ENCODE measurements at regions not wholly inside any gene's neighbourhood (a gene's known extent, or its start where the extent isn't known, plus 50 kb on each side); places are given as distances from the start of the nearest gene placed in this dataset.
A peak's percentile ranks its signal among the peaks of the same experiment; 100 is the strongest.

GRCh38 chr6:67736161-67736560 lies 898.9 kb upstream of the ADGRB3 start:
- TF ChIP-seq, protein P1, sequence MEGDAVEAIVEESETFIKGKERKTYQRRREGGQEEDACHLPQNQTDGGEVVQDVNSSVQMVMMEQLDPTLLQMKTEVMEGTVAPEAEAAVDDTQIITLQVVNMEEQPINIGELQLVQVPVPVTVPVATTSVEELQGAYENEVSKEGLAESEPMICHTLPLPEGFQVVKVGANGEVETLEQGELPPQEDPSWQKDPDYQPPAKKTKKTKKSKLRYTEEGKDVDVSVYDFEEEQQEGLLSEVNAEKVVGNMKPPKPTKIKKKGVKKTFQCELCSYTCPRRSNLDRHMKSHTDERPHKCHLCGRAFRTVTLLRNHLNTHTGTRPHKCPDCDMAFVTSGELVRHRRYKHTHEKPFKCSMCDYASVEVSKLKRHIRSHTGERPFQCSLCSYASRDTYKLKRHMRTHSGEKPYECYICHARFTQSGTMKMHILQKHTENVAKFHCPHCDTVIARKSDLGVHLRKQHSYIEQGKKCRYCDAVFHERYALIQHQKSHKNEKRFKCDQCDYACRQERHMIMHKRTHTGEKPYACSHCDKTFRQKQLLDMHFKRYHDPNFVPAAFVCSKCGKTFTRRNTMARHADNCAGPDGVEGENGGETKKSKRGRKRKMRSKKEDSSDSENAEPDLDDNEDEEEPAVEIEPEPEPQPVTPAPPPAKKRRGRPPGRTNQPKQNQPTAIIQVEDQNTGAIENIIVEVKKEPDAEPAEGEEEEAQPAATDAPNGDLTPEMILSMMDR (IDR thresholded peaks at IDR 0.05): no peak
- H3K9me3 Mint-ChIP-seq (ENCODE audit: low read depth): peaks cover 30% of the 10 kb centered on the region
- H3K27ac Mint-ChIP-seq (ENCODE audit: unreplicated experiment): no peak overlapping the region
- H3K27me3 Mint-ChIP-seq (ENCODE audit: low read depth): no peaks in the 10 kb centered on the region
- no peak for DNase-seq (ENCODE audit: low spot score)
- peaks cover 18% of the 10 kb centered on the region for H3K36me3 Mint-ChIP-seq (ENCODE audit: low read depth)
- no peak overlapping the region for H3K4me3 Mint-ChIP-seq (ENCODE audit: unreplicated experiment)
- H3K4me1 Mint-ChIP-seq (ENCODE audit: low read depth): peaks cover 15% of the 10 kb centered on the region

DNA sequence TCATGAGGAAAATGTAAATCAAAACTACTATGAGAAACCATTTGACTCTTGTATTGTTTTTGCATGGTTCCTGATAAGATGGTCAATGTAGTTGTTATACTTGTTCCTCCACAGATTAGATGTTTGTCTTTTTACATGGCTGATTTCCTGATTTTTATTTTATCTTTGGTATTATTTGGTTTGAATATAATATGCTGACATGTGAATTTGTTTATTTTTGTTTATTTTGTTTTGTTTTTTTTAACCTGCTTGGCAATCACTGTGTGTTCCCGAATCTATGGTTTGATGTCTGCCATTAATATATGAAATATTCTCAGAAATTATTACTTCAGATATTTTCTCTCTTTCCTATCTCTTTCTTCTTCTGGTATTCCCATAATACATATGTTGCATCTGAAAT lies 899.5 kb upstream of the ADGRB3 start:
- Mint-ChIP-seq H3K9me3 (ENCODE audit: low read depth) (peaks cover 31% of the 10 kb centered on the region), H3K4me3 (ENCODE audit: unreplicated experiment) (no peak overlapping the region), H3K27me3 (ENCODE audit: low read depth) (no peaks in the 10 kb centered on the region), H3K27ac (ENCODE audit: unreplicated experiment) (no peak overlapping the region), H3K4me1 (ENCODE audit: low read depth) (peaks cover 15% of the 10 kb centered on the region), H3K36me3 (ENCODE audit: low read depth) (peaks cover 19% of the 10 kb centered on the region)
- no peak for DNase-seq (ENCODE audit: low spot score)
- TF ChIP-seq, protein P1 (IDR thresholded peaks at IDR 0.05): no peak

- Mint-ChIP-seq H3K9me3 (ENCODE audit: low read depth) (peaks cover 24% of the 10 kb centered on the region), H3K27ac (ENCODE audit: unreplicated experiment) (no peak overlapping the region), H3K4me1 (ENCODE audit: low read depth) (peaks cover 5% of the 10 kb centered on the region), H3K27me3 (ENCODE audit: low read depth) (no peaks in the 10 kb centered on the region), H3K4me3 (ENCODE audit: unreplicated experiment) (no peak overlapping the region), H3K36me3 (ENCODE audit: low read depth) (peaks cover 4% of the 10 kb centered on the region)
- TF ChIP-seq, protein P1 (IDR thresholded peaks at IDR 0.05): no peak
- peak; percentile 86 for DNase-seq (ENCODE audit: low spot score)
Measured at GRCh38 chr6:67722861-67723261, 912.2 kb upstream of the ADGRB3 start.

DNA sequence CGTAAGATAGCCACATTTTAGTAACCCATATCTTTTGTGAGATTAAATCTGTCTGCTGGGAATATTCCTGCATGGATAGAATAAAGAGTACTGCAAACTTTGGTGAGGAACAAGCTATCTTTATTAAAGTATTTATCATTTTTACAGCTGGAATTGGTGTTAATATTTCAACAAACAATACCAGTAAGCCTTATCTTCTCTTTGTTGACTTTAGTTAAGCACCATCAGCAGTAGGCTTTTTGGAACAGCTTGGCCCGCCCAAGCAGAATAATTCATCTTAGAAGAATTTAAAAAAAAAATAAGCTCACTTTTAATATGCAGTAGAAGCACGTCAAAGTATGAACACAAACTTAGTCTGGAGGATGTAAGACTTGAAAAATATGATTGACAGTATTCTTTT lies 917.8 kb upstream of the ADGRB3 start:
- TF ChIP-seq, protein P1 (IDR thresholded peaks at IDR 0.05): no peak
- Mint-ChIP-seq H3K36me3 (ENCODE audit: low read depth) (no peaks in the 10 kb centered on the region), H3K4me3 (ENCODE audit: unreplicated experiment) (no peak overlapping the region), H3K4me1 (ENCODE audit: low read depth) (peaks cover 18% of the 10 kb centered on the region), H3K27ac (ENCODE audit: unreplicated experiment) (no peak overlapping the region), H3K27me3 (ENCODE audit: low read depth) (no peaks in the 10 kb centered on the region), H3K9me3 (ENCODE audit: low read depth) (no peaks in the 10 kb centered on the region)
- no peak for DNase-seq (ENCODE audit: low spot score)

DNA sequence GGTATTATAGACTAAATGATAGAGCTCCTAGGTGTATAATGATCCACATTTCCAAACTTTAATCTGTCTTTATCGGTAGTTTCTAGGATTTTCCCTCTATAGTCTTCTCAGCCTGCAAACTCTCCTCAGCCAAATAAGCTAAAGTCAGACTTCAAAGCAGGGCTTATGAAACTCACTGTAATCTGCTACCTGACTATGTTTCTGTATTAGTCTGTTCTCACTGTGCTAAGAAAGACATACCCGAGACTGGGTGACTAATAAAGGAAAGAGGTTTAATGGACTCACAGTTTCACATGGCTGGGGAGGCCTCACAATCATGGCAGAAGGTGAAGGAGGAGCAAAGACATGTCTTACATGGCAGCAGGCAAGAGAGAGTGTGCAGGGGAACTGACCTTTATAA lies 928.7 kb upstream of the ADGRB3 start:
- no peaks in the 10 kb centered on the region for H3K27me3 Mint-ChIP-seq (ENCODE audit: low read depth)
- no peak for DNase-seq (ENCODE audit: low spot score)
- H3K4me1 Mint-ChIP-seq (ENCODE audit: low read depth): no peaks in the 10 kb centered on the region
- H3K9me3 Mint-ChIP-seq (ENCODE audit: low read depth): peaks cover 28% of the 10 kb centered on the region
- TF ChIP-seq, protein P1 (IDR thresholded peaks at IDR 0.05): no peak
- no peaks in the 10 kb centered on the region for H3K36me3 Mint-ChIP-seq (ENCODE audit: low read depth)
- no peak overlapping the region for H3K27ac Mint-ChIP-seq (ENCODE audit: unreplicated experiment)
- H3K4me3 Mint-ChIP-seq (ENCODE audit: unreplicated experiment): no peak overlapping the region
